ENCODE measurements at regions not wholly inside any gene's neighbourhood (a gene's known extent, or its start where the extent isn't known, plus 50 kb on each side); places are given as distances from the start of the nearest gene placed in this dataset.

DNA sequence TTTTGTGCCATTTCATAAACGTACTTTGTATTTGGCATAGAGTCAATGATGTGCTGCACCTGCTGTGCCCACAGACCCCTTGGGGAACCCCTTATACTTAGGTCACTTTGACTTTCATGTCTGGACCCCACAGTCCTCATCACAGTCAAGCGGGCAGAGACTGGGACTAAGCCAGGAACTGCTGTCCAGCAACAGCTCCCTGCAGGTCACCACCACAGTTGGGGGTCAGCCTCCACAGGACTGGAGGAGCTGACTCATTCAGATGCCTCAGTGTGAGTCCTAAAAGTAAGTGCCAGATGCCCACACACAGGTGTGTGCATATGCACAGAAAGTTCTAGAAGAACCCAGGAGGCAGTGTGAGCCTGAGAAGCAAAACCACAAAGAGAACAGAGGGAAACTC lies 339.8 kb downstream of the GABRB3 start:
- no peaks in the 10 kb centered on the region for H3K27me3 ChIP-seq (ENCODE audit: insufficient read depth, poor library complexity, severe bottlenecking)
- TF ChIP-seq GABPA (IDR thresholded peaks at IDR 0.05; ENCODE audit: low read depth) (no peak), SPI1 (IDR thresholded peaks at IDR 0.05; ENCODE audit: borderline replicate concordance, low read depth) (no peak)
- DNase-seq (ENCODE audit: low read depth in 1 of 2, low spot score in 1 of 2): no peak
- no peak overlapping the region for H3K4me3 ChIP-seq (replicated peaks; ENCODE audit: insufficient read depth, low read length)
- H3K27ac ChIP-seq (replicated peaks): no peak overlapping the region

DNA sequence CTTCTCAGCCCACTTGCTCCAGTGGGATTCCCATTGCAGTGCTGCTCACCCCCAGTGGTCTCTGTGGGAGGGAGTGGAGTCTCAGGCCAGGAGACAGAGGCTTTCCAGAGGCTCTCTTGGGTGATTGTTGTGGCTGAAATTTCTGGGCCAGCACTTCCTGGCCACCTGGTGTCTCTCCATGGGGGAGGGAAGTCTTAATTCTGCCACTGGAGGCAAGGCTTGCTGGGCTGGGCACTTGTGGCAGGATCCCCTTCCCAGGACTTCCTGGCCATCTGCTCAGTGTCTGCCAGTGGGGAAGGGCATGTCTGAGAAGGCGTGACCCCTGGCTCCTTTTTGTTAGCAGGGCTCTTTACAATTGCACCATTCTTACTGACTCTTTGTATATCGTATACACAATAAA lies 351.8 kb downstream of the GABRB3 start:
- H3K27me3 ChIP-seq (ENCODE audit: insufficient read depth, poor library complexity, severe bottlenecking): no peaks in the 10 kb centered on the region
- H3K27ac ChIP-seq (replicated peaks): no peak overlapping the region
- no peak for DNase-seq (ENCODE audit: low read depth in 1 of 2, low spot score in 1 of 2)
- TF ChIP-seq GABPA (IDR thresholded peaks at IDR 0.05; ENCODE audit: low read depth) (no peak), SPI1 (IDR thresholded peaks at IDR 0.05; ENCODE audit: borderline replicate concordance, low read depth) (no peak), POLR2AphosphoS5 (IDR thresholded peaks at IDR 0.05; ENCODE audit: low read depth) (no peak)
- TF ChIP-seq, protein P1, sequence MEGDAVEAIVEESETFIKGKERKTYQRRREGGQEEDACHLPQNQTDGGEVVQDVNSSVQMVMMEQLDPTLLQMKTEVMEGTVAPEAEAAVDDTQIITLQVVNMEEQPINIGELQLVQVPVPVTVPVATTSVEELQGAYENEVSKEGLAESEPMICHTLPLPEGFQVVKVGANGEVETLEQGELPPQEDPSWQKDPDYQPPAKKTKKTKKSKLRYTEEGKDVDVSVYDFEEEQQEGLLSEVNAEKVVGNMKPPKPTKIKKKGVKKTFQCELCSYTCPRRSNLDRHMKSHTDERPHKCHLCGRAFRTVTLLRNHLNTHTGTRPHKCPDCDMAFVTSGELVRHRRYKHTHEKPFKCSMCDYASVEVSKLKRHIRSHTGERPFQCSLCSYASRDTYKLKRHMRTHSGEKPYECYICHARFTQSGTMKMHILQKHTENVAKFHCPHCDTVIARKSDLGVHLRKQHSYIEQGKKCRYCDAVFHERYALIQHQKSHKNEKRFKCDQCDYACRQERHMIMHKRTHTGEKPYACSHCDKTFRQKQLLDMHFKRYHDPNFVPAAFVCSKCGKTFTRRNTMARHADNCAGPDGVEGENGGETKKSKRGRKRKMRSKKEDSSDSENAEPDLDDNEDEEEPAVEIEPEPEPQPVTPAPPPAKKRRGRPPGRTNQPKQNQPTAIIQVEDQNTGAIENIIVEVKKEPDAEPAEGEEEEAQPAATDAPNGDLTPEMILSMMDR (IDR thresholded peaks at IDR 0.05; ENCODE audit: insufficient read depth, low read length): no peak
- TF ChIP-seq, protein P2, sequence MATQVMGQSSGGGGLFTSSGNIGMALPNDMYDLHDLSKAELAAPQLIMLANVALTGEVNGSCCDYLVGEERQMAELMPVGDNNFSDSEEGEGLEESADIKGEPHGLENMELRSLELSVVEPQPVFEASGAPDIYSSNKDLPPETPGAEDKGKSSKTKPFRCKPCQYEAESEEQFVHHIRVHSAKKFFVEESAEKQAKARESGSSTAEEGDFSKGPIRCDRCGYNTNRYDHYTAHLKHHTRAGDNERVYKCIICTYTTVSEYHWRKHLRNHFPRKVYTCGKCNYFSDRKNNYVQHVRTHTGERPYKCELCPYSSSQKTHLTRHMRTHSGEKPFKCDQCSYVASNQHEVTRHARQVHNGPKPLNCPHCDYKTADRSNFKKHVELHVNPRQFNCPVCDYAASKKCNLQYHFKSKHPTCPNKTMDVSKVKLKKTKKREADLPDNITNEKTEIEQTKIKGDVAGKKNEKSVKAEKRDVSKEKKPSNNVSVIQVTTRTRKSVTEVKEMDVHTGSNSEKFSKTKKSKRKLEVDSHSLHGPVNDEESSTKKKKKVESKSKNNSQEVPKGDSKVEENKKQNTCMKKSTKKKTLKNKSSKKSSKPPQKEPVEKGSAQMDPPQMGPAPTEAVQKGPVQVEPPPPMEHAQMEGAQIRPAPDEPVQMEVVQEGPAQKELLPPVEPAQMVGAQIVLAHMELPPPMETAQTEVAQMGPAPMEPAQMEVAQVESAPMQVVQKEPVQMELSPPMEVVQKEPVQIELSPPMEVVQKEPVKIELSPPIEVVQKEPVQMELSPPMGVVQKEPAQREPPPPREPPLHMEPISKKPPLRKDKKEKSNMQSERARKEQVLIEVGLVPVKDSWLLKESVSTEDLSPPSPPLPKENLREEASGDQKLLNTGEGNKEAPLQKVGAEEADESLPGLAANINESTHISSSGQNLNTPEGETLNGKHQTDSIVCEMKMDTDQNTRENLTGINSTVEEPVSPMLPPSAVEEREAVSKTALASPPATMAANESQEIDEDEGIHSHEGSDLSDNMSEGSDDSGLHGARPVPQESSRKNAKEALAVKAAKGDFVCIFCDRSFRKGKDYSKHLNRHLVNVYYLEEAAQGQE (IDR thresholded peaks at IDR 0.05; ENCODE audit: insufficient replicate concordance, low read depth): no peak
- no peak overlapping the region for H3K4me3 ChIP-seq (replicated peaks; ENCODE audit: insufficient read depth, low read length)

DNA sequence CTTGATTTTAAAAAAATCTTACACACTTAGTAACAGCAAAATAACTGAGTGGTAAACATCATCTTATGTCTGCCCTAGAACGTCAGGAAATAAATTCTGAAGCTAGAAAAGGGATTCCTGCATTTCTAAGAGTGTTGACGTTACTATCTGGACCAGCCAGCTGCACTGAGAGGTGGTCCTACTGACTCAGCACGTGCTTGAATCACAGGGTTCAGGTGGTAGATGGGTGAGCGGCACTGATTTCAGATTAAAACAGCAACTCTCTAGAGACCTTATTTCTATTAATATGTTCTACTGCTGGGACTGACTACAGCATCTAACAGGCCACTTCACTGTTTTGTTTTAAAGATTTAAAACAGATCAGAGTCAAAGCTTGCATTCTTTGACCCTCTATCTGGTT lies 377.2 kb downstream of the GABRB3 start:
- Histone ChIP-seq H3K27ac (replicated peaks) (no peak overlapping the region), H3K4me3 (replicated peaks; ENCODE audit: insufficient read depth, low read length) (no peak overlapping the region), H3K27me3 (ENCODE audit: insufficient read depth, poor library complexity, severe bottlenecking) (no peaks in the 10 kb centered on the region)
- TF ChIP-seq GABPA (IDR thresholded peaks at IDR 0.05; ENCODE audit: low read depth): no peak
- TF ChIP-seq SPI1 (IDR thresholded peaks at IDR 0.05; ENCODE audit: borderline replicate concordance, low read depth): no peak
- TF ChIP-seq POLR2AphosphoS5 (IDR thresholded peaks at IDR 0.05; ENCODE audit: low read depth): no peak
- TF ChIP-seq, protein P2 (IDR thresholded peaks at IDR 0.05; ENCODE audit: insufficient replicate concordance, low read depth): no peak
- TF ChIP-seq, protein P1 (IDR thresholded peaks at IDR 0.05; ENCODE audit: insufficient read depth, low read length): no peak
- no peak for DNase-seq (ENCODE audit: low read depth in 1 of 2, low spot score in 1 of 2)

DNA sequence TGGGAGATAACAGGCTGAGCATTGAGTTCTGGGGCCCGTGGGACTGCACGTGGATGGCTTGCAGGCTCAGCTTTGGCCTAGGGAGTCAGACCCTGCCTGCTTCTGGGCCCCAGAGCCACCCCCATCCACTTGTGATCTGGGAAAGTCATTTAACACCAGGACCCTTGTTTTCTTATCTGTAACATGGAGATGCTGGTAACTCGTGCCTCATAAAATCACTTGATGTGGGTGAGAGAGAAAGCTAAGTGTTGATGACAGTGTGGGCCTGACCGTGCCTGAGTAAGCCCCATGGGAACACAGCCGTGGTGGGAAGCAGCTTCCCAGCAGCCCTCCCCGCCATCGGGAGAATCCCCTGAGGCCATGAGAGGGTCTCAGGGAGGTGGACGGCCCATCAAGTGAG lies 378.1 kb downstream of the GABRB3 start:
- no peak for DNase-seq (ENCODE audit: low read depth in 1 of 2, low spot score in 1 of 2)
- Histone ChIP-seq H3K27ac (replicated peaks) (no peak overlapping the region), H3K4me3 (replicated peaks; ENCODE audit: insufficient read depth, low read length) (no peak overlapping the region), H3K27me3 (ENCODE audit: insufficient read depth, poor library complexity, severe bottlenecking) (no peaks in the 10 kb centered on the region)
- TF ChIP-seq POLR2AphosphoS5 (IDR thresholded peaks at IDR 0.05; ENCODE audit: low read depth) (no peak), GABPA (IDR thresholded peaks at IDR 0.05; ENCODE audit: low read depth) (no peak), SPI1 (IDR thresholded peaks at IDR 0.05; ENCODE audit: borderline replicate concordance, low read depth) (no peak)
- TF ChIP-seq, protein P2 (IDR thresholded peaks at IDR 0.05; ENCODE audit: insufficient replicate concordance, low read depth): no peak
- TF ChIP-seq, protein P1 (IDR thresholded peaks at IDR 0.05; ENCODE audit: insufficient read depth, low read length): no peak

Data from HL-60 (cell line).